ENCODE measurements at regions not wholly inside any gene's neighbourhood (a gene's known extent, or its start where the extent isn't known, plus 50 kb on each side); places are given as distances from the start of the nearest gene placed in this dataset.
A peak's percentile ranks its signal among the peaks of the same experiment; 100 is the strongest.

DNA sequence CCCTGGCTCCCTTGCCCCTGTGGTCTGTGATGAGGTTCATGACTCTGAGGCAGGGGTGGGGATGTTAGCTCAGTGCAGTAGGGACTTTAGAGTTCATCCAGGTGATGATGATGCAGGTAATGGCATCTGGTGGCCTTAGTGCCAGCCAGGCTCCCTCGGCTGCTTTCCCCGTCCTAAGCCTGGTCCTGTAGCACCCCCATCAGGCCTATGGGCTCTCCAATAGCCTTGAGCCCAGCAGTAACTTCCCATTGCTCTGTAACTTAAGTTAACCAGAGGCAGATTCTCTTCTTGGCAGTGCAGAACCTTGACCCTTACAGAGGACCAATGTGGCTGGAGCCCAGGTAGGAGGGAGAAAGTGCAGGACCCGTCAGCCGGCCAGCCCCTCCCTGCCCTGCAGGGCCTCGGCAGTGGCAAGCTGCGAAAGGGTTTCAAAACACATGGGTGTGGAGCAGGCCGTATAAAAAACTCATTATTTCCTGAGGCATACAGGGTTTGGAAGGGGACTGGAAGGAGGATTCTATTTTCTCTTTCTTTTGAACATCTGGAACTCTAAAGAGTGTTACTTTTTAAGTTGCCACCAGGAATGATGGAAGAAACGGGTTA, 406.9 kb downstream of the CDH26 start:
- Mint-ChIP-seq H3K9me3 (no peaks in the 10 kb centered on the region), H3K4me3 (no peak overlapping the region), H3K27ac (no peak overlapping the region), H3K27me3 (ENCODE audit: low read depth in 3 of 3) (peaks cover 2 to 7% (median 4%) of the 10 kb centered on the region in 3 donors), H3K36me3 (peaks cover 0 to 8% (median 0%) of the 10 kb centered on the region in 3 donors), H3K4me1 (no peaks in the 10 kb centered on the region)
- no peak for DNase-seq

GRCh38 chr20:60365882-60366281, 407.7 kb downstream of the CDH26 start:
- Mint-ChIP-seq H3K36me3 (peaks cover 0 to 8% (median 0%) of the 10 kb centered on the region in 3 donors), H3K27me3 (ENCODE audit: low read depth in 3 of 3) (peaks cover 2 to 7% (median 4%) of the 10 kb centered on the region in 3 donors), H3K4me3 (no peak overlapping the region), H3K4me1 (no peaks in the 10 kb centered on the region), H3K9me3 (no peaks in the 10 kb centered on the region), H3K27ac (no peak overlapping the region)
- no peak for DNase-seq

GRCh38 chr20:60371384-60371783, 413.2 kb downstream of the CDH26 start:
- Mint-ChIP-seq H3K27ac (no peak overlapping the region), H3K9me3 (no peaks in the 10 kb centered on the region), H3K27me3 (ENCODE audit: low read depth in 3 of 3) (peaks cover 3 to 9% (median 4%) of the 10 kb centered on the region in 3 donors), H3K4me1 (peaks cover 12 to 16% of the 10 kb centered on the region in 2 donors), H3K4me3 (no peak overlapping the region), H3K36me3 (no peaks in the 10 kb centered on the region)
- DNase-seq: no peak

DNA sequence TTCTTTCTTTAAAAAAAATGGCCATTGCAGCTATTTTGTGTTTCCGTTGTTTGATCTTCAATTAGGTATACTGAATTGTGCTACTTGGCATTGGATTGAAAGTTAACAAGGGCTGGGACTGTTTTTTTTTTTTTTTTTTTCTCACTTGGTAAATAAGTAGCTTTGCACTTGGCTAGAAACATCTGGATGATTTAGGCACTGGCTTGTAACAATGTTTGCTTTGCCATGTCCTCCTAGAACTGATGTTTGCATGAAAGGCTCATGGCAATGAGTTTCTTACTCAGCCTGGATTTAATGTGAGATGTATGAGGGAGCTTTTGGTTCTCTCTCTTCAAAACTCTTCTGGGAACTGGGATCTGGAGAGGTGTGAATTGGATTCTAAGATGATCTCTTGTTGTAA, 414.1 kb downstream of the CDH26 start:
- H3K36me3 Mint-ChIP-seq: peaks cover 0 to 3% (median 0%) of the 10 kb centered on the region in 3 donors

GRCh38 chr20:60372822-60373221, 414.6 kb downstream of the CDH26 start:
- peaks cover 0 to 3% (median under 1%) of the 10 kb centered on the region in 3 donors for H3K36me3 Mint-ChIP-seq
- peaks cover 12 to 16% of the 10 kb centered on the region in 2 donors for H3K4me1 Mint-ChIP-seq
- peak overlapping the region in 2 of 6 donors; percentile 32 to 47 for H3K27ac Mint-ChIP-seq

More for the DNA sequence above, 414.1 kb downstream of the CDH26 start:
- H3K4me1 Mint-ChIP-seq: peaks cover 12 to 16% of the 10 kb centered on the region in 2 donors
- no peak overlapping the region for H3K27ac Mint-ChIP-seq
- peak overlapping the region in 1 of 5 donors; percentile 34 for H3K4me3 Mint-ChIP-seq
- no peak for DNase-seq
- no peaks in the 10 kb centered on the region for H3K9me3 Mint-ChIP-seq
- H3K27me3 Mint-ChIP-seq (ENCODE audit: low read depth in 3 of 3): peaks cover 3 to 9% (median 4%) of the 10 kb centered on the region in 3 donors

DNA sequence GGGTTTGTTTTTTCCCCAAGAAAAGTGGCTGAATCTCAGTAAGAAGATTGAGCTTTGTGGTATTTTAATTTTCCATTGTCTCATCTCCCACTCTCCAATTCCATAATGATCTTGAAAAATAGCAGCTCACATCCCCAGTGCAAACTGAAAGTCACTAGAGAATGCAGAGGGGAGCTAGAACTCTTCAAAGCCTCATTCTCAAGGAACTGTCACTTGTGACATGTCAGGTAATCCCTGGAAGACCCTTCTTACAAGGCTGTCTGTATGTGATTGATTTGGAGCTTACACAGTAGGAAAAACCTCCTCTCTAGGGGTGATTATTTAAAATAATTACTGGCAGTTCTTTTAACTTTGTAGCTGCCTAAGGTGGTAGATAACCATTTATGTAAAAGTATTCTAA, 420.4 kb downstream of the CDH26 start:
- no peak overlapping the region for H3K4me3 Mint-ChIP-seq
- H3K27me3 Mint-ChIP-seq (ENCODE audit: low read depth in 3 of 3): peaks cover 3 to 6% (median 4%) of the 10 kb centered on the region in 3 donors
- H3K36me3 Mint-ChIP-seq: peaks cover 6 to 9% (median 9%) of the 10 kb centered on the region in 3 donors
- peaks cover 0 to 2% of the 10 kb centered on the region in 2 donors for H3K4me1 Mint-ChIP-seq
- no peak overlapping the region for H3K27ac Mint-ChIP-seq
- no peak for DNase-seq
- H3K9me3 Mint-ChIP-seq: peaks cover 2 to 8% (median 4%) of the 10 kb centered on the region in 6 donors

More at GRCh38 chr20:60372822-60373221, 414.6 kb downstream of the CDH26 start:
- Mint-ChIP-seq H3K4me3 (peak overlapping the region in 1 of 5 donors; percentile 34), H3K9me3 (peaks cover 0 to 1% (median 0%) of the 10 kb centered on the region in 6 donors), H3K27me3 (ENCODE audit: low read depth in 3 of 3) (peaks cover 4 to 6% (median 5%) of the 10 kb centered on the region in 3 donors)
- peak; percentile 3 to 4 (median 4) for DNase-seq

GRCh38 chr20:60381643-60382400, 423.6 kb downstream of the CDH26 start:
- H3K27me3 Mint-ChIP-seq (ENCODE audit: low read depth in 3 of 3): peaks cover 3 to 5% (median 4%) of the 10 kb centered on the region in 3 donors
- H3K9me3 Mint-ChIP-seq: peaks cover 2 to 8% (median 4%) of the 10 kb centered on the region in 6 donors
- DNase-seq: no peak
- H3K36me3 Mint-ChIP-seq: peaks cover 6 to 9% (median 9%) of the 10 kb centered on the region in 3 donors
- H3K4me1 Mint-ChIP-seq: no peaks in the 10 kb centered on the region
- no peak overlapping the region for H3K27ac Mint-ChIP-seq
- H3K4me3 Mint-ChIP-seq: no peak overlapping the region

DNA sequence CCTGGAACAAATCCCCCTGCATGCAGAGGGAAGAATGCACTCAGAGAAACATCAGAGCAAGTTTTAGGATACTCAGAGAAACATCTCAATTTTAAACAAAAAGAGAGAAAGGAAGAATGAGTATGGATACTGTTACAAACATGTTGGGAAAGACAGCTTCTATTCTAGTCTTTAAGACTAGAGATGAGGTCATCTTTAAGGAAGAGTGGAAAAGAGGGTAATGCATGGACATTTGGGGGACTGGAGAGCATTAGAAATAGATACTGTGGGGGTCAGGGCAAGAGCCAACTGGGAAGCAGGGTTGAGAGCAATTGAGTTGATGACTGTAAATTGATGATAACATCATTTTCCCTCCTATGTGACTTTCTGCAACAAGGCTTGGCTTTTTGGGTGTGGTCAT, 431.2 kb downstream of the CDH26 start:
- Mint-ChIP-seq H3K36me3 (peaks cover 0 to 3% (median 0%) of the 10 kb centered on the region in 3 donors), H3K27ac (no peak overlapping the region), H3K4me3 (no peak overlapping the region), H3K9me3 (no peaks in the 10 kb centered on the region), H3K4me1 (no peaks in the 10 kb centered on the region), H3K27me3 (ENCODE audit: low read depth in 3 of 3) (peaks cover under 1 to 2% (median 1%) of the 10 kb centered on the region in 3 donors)
- no peak for DNase-seq

DNA sequence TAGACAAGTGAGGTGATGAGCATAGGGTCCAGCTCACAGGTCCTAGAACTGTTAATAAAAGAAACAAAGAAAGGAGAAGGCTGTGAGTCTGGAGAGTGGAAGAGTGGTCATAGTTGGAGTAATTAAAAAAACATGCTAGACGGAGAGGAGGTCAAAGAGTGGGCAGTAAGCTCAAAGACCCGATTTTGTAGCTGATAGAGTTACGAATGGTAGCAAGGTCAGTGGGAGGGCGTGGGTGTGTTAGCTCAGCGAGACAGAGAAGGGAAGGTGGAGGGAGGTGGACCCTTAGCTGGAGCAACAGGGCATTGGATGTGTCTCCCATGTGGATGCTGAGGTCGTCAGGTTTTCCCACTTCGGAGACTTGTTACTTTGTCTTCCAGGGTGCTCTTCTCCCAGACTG, 431.7 kb downstream of the CDH26 start:
- Mint-ChIP-seq H3K36me3 (peaks cover 0 to 3% (median 0%) of the 10 kb centered on the region in 3 donors), H3K4me3 (no peak overlapping the region), H3K9me3 (no peaks in the 10 kb centered on the region), H3K27me3 (ENCODE audit: low read depth in 3 of 3) (peaks cover 1 to 3% (median 2%) of the 10 kb centered on the region in 3 donors), H3K27ac (no peak overlapping the region), H3K4me1 (no peaks in the 10 kb centered on the region)
- no peak for DNase-seq

DNA sequence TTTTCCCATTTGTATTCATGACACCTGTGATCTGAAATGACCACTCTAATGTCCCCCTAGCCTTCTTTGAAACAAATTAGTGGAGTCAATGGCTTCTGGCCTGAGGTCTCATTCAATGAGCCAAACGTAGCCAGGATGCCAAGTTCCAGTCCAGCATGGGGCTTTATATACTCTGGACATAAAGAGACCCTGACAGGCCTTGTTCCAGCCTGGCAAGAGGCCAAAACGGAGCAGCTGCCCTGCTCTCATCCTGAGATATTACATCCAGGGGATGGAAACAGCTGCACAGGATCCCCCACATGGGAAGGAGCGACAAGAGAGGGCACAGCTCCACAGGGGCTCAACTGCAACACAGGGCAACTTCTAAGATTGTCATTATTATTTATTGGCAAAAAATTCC, 437.8 kb downstream of the CDH26 start:
- no peaks in the 10 kb centered on the region for H3K4me1 Mint-ChIP-seq
- peaks cover 0 to 5% (median 0%) of the 10 kb centered on the region in 6 donors for H3K9me3 Mint-ChIP-seq
- peaks cover 0 to 15% (median 3%) of the 10 kb centered on the region in 3 donors for H3K36me3 Mint-ChIP-seq
- H3K27me3 Mint-ChIP-seq (ENCODE audit: low read depth in 3 of 3): peaks cover 2 to 3% (median 2%) of the 10 kb centered on the region in 3 donors
- no peak overlapping the region for H3K27ac Mint-ChIP-seq
- DNase-seq: no peak
- H3K4me3 Mint-ChIP-seq: no peak overlapping the region

DNA sequence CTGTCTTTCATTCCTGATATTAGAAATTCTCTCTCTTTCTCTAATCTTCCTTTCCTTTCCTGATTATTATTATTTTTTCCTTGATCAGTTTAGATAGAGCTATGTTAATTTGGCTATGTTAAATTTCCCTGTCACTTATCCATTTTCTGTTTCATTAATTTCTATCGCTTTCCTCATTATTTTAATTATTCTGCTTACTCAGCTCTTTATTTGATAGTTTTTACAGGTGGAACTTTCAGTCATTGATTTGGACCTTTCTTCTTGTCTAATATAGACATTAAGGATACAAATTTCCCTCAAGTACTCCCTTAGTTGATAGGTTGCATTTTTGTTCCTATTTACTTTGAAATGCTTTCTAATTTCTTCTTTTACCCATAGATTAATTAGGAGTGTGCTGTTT, 442.3 kb downstream of the CDH26 start:
- H3K4me3 Mint-ChIP-seq: no peak overlapping the region
- H3K27me3 Mint-ChIP-seq (ENCODE audit: low read depth in 3 of 3): peaks cover 0 to 2% (median 0%) of the 10 kb centered on the region in 3 donors
- H3K4me1 Mint-ChIP-seq: no peaks in the 10 kb centered on the region
- no peak for DNase-seq
- H3K36me3 Mint-ChIP-seq: peaks cover 0 to 17% (median 3%) of the 10 kb centered on the region in 3 donors
- peaks cover 0 to 5% (median 0%) of the 10 kb centered on the region in 6 donors for H3K9me3 Mint-ChIP-seq
- no peak overlapping the region for H3K27ac Mint-ChIP-seq

DNA sequence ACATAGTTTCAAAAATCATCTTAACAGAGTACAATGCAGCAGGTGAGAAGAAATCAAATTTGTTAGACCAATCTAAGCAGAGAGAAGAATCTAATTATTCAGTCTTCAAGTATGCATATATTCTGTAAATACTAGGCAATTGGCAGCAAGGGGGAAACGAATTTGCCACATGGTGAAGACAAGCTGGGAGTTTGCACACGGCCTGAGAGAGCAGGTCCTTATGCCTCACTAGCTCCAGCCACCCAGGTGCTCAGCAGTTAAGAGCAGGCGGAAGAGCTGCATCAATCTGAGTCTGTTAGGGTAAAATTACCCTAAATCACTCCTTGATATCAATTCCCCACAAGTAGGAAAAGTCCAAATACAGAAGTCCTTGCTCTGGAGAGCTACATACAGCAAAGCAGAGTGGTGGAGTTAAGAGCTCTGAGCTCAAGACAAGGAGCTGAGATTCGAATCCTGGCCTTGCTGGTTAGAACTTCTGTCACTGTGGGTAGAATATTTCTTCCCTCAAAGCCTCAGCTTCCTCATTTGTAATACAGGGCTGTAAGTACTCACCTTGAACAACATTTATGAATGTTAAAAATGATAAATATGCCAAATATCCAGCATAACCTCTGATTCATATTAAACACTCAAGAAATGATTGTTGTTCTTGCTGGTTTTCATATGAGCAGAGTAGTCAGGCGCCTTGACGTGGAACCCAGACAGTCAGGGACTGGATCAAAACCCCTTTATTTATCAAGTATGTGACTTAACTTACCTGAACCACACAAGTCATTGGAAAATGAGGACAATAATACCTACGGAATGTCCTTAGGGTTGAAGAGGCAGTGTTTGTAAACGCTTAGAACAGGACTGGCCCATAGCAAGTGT, 444.2 kb downstream of the CDH26 start:
- peaks cover 0 to 5% (median 0%) of the 10 kb centered on the region in 6 donors for H3K9me3 Mint-ChIP-seq
- H3K36me3 Mint-ChIP-seq: peaks cover 0 to 20% (median 3%) of the 10 kb centered on the region in 3 donors
- no peak overlapping the region for H3K27ac Mint-ChIP-seq
- peaks cover 1 to 4% (median 2%) of the 10 kb centered on the region in 3 donors for H3K27me3 Mint-ChIP-seq (ENCODE audit: low read depth in 3 of 3)
- no peak for DNase-seq
- no peak overlapping the region for H3K4me3 Mint-ChIP-seq
- peaks cover 2% of the 10 kb centered on the region in 2 donors for H3K4me1 Mint-ChIP-seq

- no peak overlapping the region for H3K4me3 Mint-ChIP-seq
- H3K36me3 Mint-ChIP-seq: peaks cover 0 to 17% (median 7%) of the 10 kb centered on the region in 3 donors
- H3K27ac Mint-ChIP-seq: no peak overlapping the region
- peaks cover 1 to 8% (median 2%) of the 10 kb centered on the region in 3 donors for H3K27me3 Mint-ChIP-seq (ENCODE audit: low read depth in 3 of 3)
- no peak for DNase-seq
- H3K4me1 Mint-ChIP-seq: peaks cover 10% of the 10 kb centered on the region in 2 donors
- H3K9me3 Mint-ChIP-seq: peaks cover 0 to 5% (median 0%) of the 10 kb centered on the region in 6 donors
Observed at GRCh38 chr20:60403105-60403741, 445.0 kb downstream of the CDH26 start.

Data from immature natural killer cell (primary cell).